ENCODE measurements at regions not wholly inside any gene's neighbourhood (a gene's known extent, or its start where the extent isn't known, plus 50 kb on each side); places are given as distances from the start of the nearest gene placed in this dataset.

- TF ChIP-seq CTCF (IDR thresholded peaks at IDR 0.05) (no peak), EZH2 (IDR thresholded peaks at IDR 0.05; ENCODE audit: borderline replicate concordance, insufficient read depth, low read depth, low read length, poor library complexity, severe bottlenecking) (no peak)
Measured at GRCh38 chr2:120524174-120524573, 178.2 kb downstream of the INHBB start.

Data from B cell (primary cell).